Stomach (tissue), 4 donors: ENCODE measurements at regions not wholly inside any gene's neighbourhood (a gene's known extent, or its start where the extent isn't known, plus 50 kb on each side); places are given as distances from the start of the nearest gene placed in this dataset.

Experiments used
- CTCF ChIP-seq, 7 experiments: fragments of 450-650 bp in 4 of 7; fragments of 200-600 bp in 3 of 7; sonication (generic) in 3 of 7; IDR thresholded peaks; one replicate each; pipeline ENCODE4 v1.5.1; 2016 to 2019; ENCODE audit warnings: antibody characterized with exemption in 7 of 7, control low read depth in 2 of 7, mild to moderate bottlenecking in 1 of 7
- EP300 ChIP-seq: sonication (generic); formaldehyde crosslinking; IDR thresholded peaks from one replicate; pipeline ENCODE4 v1.6.1; 2017; ENCODE audit warnings: antibody characterized with exemption
- POLR2A ChIP-seq, 4 donors: fragments of 450-650 bp; IDR thresholded peaks; one replicate each; pipeline ENCODE4 v1.6.1; 2016; ENCODE audit warnings: antibody characterized with exemption in 4 of 4, control low read depth in 2 of 4, mild to moderate bottlenecking in 1 of 4, moderate library complexity in 1 of 4
- POLR2AphosphoS5 ChIP-seq, 3 donors: sonication (generic); formaldehyde crosslinking; IDR thresholded peaks; one replicate each; pipeline ENCODE4 v1.6.1; 2016; ENCODE audit warnings: antibody characterized with exemption in 3 of 3

GRCh38 chr3:89586676-89587075 is 479.3 kb downstream of the EPHA3 start:
- no peak for TF ChIP-seq CTCF (IDR thresholded peaks at IDR 0.05)
- TF ChIP-seq POLR2A (IDR thresholded peaks at IDR 0.05), result no peak
- no peak for TF ChIP-seq EP300
- TF ChIP-seq POLR2AphosphoS5 (IDR thresholded peaks at IDR 0.05), result no peak
